ENCODE measurements at regions not wholly inside any gene's neighbourhood (a gene's known extent, or its start where the extent isn't known, plus 50 kb on each side); places are given as distances from the start of the nearest gene placed in this dataset.

- Histone ChIP-seq H3K27me3 (ENCODE audit: insufficient read depth, low read length) (no peaks in the 10 kb centered on the region), H3K9ac (ENCODE audit: low read length) (no peak overlapping the region), H3K36me3 (ENCODE audit: insufficient read depth, low read length) (no peaks in the 10 kb centered on the region), H3K9me3 (ENCODE audit: insufficient read depth, low read depth, low read length) (no peaks in the 10 kb centered on the region), H4K20me1 (ENCODE audit: insufficient read depth, low read length) (no peaks in the 10 kb centered on the region), H3K4me2 (ENCODE audit: low read length) (no peak overlapping the region), H3K79me2 (ENCODE audit: insufficient read depth, low read length) (no peaks in the 10 kb centered on the region), H3K27ac (ENCODE audit: low read depth, low read length) (no peak overlapping the region), H3K4me1 (ENCODE audit: insufficient read depth, low read length) (no peaks in the 10 kb centered on the region), H2AFZ (ENCODE audit: low read depth, low read length) (no peak overlapping the region), H3K4me3 (ENCODE audit: insufficient read depth, low read depth, low read length) (no peak overlapping the region)
- peaks cover 1% of the 10 kb centered on the region for H3K27me3 Mint-ChIP-seq (ENCODE audit: low read depth, unreplicated experiment)
- DNase-seq (ENCODE audit: low read depth) (no peak), FAIRE-seq (no peak)
- H3K9me3 Mint-ChIP-seq (ENCODE audit: unreplicated experiment), result peaks cover 4% of the 10 kb centered on the region
- no peaks in the 10 kb centered on the region for H3K4me1 Mint-ChIP-seq (ENCODE audit: low read depth, unreplicated experiment)
- TF ChIP-seq EZH2 (IDR thresholded peaks at IDR 0.05; ENCODE audit: insufficient read depth, low read length) (no peak), CTCF (IDR thresholded peaks at IDR 0.05; ENCODE audit: insufficient read depth, low read depth, low read length) (no peak)
- no peak overlapping the region for H3K27ac Mint-ChIP-seq (ENCODE audit: unreplicated experiment)
- H3K4me3 Mint-ChIP-seq (ENCODE audit: unreplicated experiment), result no peak overlapping the region
- H3K36me3 Mint-ChIP-seq (ENCODE audit: low read depth, unreplicated experiment), result no peaks in the 10 kb centered on the region
Observed at GRCh38 chr2:122863532-122863931, 1108.1 kb downstream of the TSN start.

DNA sequence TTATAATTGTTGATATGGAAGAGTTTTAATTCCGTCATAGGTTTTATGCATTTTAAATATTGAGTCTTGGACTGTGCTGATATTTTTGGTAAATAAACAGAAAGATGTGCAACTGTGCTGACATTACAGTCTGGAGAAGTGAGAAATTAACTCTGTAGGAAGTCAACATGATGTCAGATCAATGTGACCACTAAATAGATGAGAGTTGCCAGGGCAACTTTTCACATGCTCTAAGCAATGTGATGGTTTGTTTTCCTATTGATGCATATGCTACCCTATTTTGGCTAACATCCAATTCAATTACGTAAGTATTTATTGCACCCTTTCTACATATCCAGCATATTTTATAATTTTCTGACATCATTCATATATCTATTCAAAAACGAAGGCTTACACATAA lies 1109.3 kb downstream of the TSN start:
- Mint-ChIP-seq H3K4me3 (ENCODE audit: unreplicated experiment) (no peak overlapping the region), H3K4me1 (ENCODE audit: low read depth, unreplicated experiment) (no peaks in the 10 kb centered on the region), H3K36me3 (ENCODE audit: low read depth, unreplicated experiment) (no peaks in the 10 kb centered on the region), H3K9me3 (ENCODE audit: unreplicated experiment) (no peaks in the 10 kb centered on the region), H3K27ac (ENCODE audit: unreplicated experiment) (no peak overlapping the region), H3K27me3 (ENCODE audit: low read depth, unreplicated experiment) (peaks cover 1% of the 10 kb centered on the region)
- Histone ChIP-seq H3K9ac (ENCODE audit: low read length) (no peak overlapping the region), H3K36me3 (ENCODE audit: insufficient read depth, low read length) (no peaks in the 10 kb centered on the region), H3K4me2 (ENCODE audit: low read length) (no peak overlapping the region), H3K4me1 (ENCODE audit: insufficient read depth, low read length) (no peaks in the 10 kb centered on the region), H4K20me1 (ENCODE audit: insufficient read depth, low read length) (no peaks in the 10 kb centered on the region), H3K27me3 (ENCODE audit: insufficient read depth, low read length) (no peaks in the 10 kb centered on the region), H3K27ac (ENCODE audit: low read depth, low read length) (no peak overlapping the region), H3K79me2 (ENCODE audit: insufficient read depth, low read length) (no peaks in the 10 kb centered on the region), H2AFZ (ENCODE audit: low read depth, low read length) (no peak overlapping the region), H3K4me3 (ENCODE audit: insufficient read depth, low read depth, low read length) (no peak overlapping the region), H3K9me3 (ENCODE audit: insufficient read depth, low read depth, low read length) (no peaks in the 10 kb centered on the region)
- DNase-seq (ENCODE audit: low read depth), result no peak
- TF ChIP-seq CTCF (IDR thresholded peaks at IDR 0.05; ENCODE audit: insufficient read depth, low read depth, low read length) (no peak), EZH2 (IDR thresholded peaks at IDR 0.05; ENCODE audit: insufficient read depth, low read length) (no peak)
- FAIRE-seq, result no peak

GRCh38 chr2:122866095-122866494 lies 1110.6 kb downstream of the TSN start:
- Histone ChIP-seq H3K27ac (ENCODE audit: low read depth, low read length) (no peak overlapping the region), H2AFZ (ENCODE audit: low read depth, low read length) (no peak overlapping the region), H3K79me2 (ENCODE audit: insufficient read depth, low read length) (no peaks in the 10 kb centered on the region), H3K9ac (ENCODE audit: low read length) (no peak overlapping the region), H3K36me3 (ENCODE audit: insufficient read depth, low read length) (no peaks in the 10 kb centered on the region), H3K9me3 (ENCODE audit: insufficient read depth, low read depth, low read length) (no peaks in the 10 kb centered on the region), H3K4me1 (ENCODE audit: insufficient read depth, low read length) (no peaks in the 10 kb centered on the region), H3K4me2 (ENCODE audit: low read length) (no peak overlapping the region), H4K20me1 (ENCODE audit: insufficient read depth, low read length) (no peaks in the 10 kb centered on the region), H3K4me3 (ENCODE audit: insufficient read depth, low read depth, low read length) (no peak overlapping the region), H3K27me3 (ENCODE audit: insufficient read depth, low read length) (no peaks in the 10 kb centered on the region)
- Mint-ChIP-seq H3K9me3 (ENCODE audit: unreplicated experiment) (no peaks in the 10 kb centered on the region), H3K27me3 (ENCODE audit: low read depth, unreplicated experiment) (peaks cover 1% of the 10 kb centered on the region), H3K4me1 (ENCODE audit: low read depth, unreplicated experiment) (no peaks in the 10 kb centered on the region), H3K4me3 (ENCODE audit: unreplicated experiment) (no peak overlapping the region), H3K27ac (ENCODE audit: unreplicated experiment) (no peak overlapping the region), H3K36me3 (ENCODE audit: low read depth, unreplicated experiment) (no peaks in the 10 kb centered on the region)
- DNase-seq (ENCODE audit: low read depth) (no peak), FAIRE-seq (no peak)
- TF ChIP-seq CTCF (IDR thresholded peaks at IDR 0.05; ENCODE audit: insufficient read depth, low read depth, low read length), result no peak
- TF ChIP-seq EZH2 (IDR thresholded peaks at IDR 0.05; ENCODE audit: insufficient read depth, low read length), result no peak
